ENCODE measurements at regions not wholly inside any gene's neighbourhood (a gene's known extent, or its start where the extent isn't known, plus 50 kb on each side); places are given as distances from the start of the nearest gene placed in this dataset.

DNA sequence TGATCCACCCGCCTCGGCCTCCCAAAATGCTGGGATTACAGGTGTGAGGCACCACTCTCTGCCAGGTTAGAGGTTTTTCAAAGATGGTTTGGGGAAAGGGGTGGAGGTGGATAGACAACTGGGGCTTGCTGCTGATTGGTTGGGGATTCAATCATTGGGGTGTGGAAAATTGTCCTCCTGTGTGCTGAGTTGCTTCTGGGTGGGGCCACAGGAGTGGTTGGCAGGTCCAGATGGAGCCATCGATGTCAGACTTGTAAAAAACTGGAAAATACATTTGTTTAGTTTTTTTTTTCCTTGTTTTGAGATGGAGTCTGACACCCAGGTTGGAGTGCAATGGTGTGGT is 61.9 kb upstream of the CLINT1 start:
- Histone ChIP-seq H2AFZ (ENCODE audit: low read length) (no peak overlapping the region), H3K9me3 (ENCODE audit: control insufficient read depth, insufficient read depth, low read depth, low read length) (no peaks in the 10 kb centered on the region), H3K27ac (ENCODE audit: insufficient read depth, low read length) (no peak overlapping the region), H3K4me1 (ENCODE audit: control insufficient read depth, extremely low read depth, insufficient read depth, low read length) (no peaks in the 10 kb centered on the region), H3K4me3 (replicated peaks in 1 of 4; ENCODE audit: control extremely low read depth in 1 of 4, insufficient read depth in 1 of 4, low read depth in 3 of 4, low read length in 4 of 4) (no peak overlapping the region), H3K4me2 (ENCODE audit: extremely low read depth, insufficient read depth, low read length) (no peak overlapping the region), H4K20me1 (ENCODE audit: control insufficient read depth, extremely low read depth, insufficient read depth, low read length) (no peaks in the 10 kb centered on the region), H3K9ac (ENCODE audit: insufficient read depth, low read length) (no peak overlapping the region), H3K36me3 (ENCODE audit: control insufficient read depth, insufficient read depth, low read length) (no peaks in the 10 kb centered on the region), H3K79me2 (ENCODE audit: control insufficient read depth, insufficient read depth, low read length) (no peaks in the 10 kb centered on the region), H3K27me3 (ENCODE audit: control insufficient read depth, insufficient read depth, low read length) (no peaks in the 10 kb centered on the region)
- no peak for TF ChIP-seq EZH2 (IDR thresholded peaks at IDR 0.05; ENCODE audit: low read length, missing control alignments)
- TF ChIP-seq, protein P1, sequence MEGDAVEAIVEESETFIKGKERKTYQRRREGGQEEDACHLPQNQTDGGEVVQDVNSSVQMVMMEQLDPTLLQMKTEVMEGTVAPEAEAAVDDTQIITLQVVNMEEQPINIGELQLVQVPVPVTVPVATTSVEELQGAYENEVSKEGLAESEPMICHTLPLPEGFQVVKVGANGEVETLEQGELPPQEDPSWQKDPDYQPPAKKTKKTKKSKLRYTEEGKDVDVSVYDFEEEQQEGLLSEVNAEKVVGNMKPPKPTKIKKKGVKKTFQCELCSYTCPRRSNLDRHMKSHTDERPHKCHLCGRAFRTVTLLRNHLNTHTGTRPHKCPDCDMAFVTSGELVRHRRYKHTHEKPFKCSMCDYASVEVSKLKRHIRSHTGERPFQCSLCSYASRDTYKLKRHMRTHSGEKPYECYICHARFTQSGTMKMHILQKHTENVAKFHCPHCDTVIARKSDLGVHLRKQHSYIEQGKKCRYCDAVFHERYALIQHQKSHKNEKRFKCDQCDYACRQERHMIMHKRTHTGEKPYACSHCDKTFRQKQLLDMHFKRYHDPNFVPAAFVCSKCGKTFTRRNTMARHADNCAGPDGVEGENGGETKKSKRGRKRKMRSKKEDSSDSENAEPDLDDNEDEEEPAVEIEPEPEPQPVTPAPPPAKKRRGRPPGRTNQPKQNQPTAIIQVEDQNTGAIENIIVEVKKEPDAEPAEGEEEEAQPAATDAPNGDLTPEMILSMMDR (conservative IDR thresholded peaks at IDR 0.05 in 1 of 2, IDR thresholded peaks at IDR 0.05 in 1 of 2; ENCODE audit: low read depth in 1 of 2, low read length in 2 of 2), result no peak
- DNase-seq (ENCODE audit: low read depth in 2 of 2), result no peak

DNA sequence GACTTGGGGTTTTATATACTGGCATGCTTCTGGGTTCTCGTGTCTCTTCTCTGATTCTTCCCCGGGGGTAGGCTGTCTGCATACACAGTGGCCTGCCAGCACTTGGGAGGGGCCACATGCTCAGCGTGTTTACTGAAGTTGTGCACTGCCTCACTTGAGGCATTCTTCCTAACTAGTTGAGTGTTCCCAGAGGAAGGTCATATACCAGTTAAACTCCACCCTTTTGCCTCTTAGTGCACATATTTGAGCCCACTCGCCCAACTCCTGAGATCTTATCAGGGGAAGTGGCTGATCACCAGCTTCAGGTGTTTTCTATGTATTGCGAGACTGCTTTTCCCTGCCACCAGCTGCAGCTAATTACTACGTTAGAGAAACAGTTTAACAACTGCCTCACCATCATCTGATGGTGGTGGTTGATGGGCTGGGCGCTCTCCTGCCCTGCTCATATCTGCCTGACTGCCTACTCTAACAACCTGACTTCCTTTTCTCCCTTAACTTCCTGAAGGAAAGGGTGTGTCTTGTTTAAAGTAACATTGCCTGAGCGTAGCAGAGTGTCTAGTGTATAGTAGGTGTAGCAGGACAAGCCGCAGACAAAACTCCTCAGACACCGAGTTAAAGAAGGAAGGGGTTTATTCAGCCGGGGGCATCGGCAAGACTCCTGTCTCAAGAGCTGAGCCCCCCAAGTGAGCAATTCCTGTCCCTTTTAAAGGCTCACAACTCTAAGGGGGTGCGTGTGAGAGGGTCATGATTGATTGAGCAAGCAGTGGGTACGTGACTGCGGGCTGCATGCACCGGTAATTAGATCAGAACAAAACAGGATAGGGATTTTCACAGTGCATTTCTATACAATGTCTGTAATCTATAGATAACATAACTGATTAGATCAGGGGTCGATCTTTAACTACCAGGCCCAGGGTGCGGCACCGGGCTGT is 60.1 kb upstream of the CLINT1 start:
- Histone ChIP-seq H3K36me3 (ENCODE audit: control insufficient read depth, insufficient read depth, low read length) (no peaks in the 10 kb centered on the region), H3K79me2 (ENCODE audit: control insufficient read depth, insufficient read depth, low read length) (no peaks in the 10 kb centered on the region), H3K4me1 (ENCODE audit: control insufficient read depth, extremely low read depth, insufficient read depth, low read length) (no peaks in the 10 kb centered on the region), H4K20me1 (ENCODE audit: control insufficient read depth, extremely low read depth, insufficient read depth, low read length) (no peaks in the 10 kb centered on the region), H3K27me3 (ENCODE audit: control insufficient read depth, insufficient read depth, low read length) (no peaks in the 10 kb centered on the region), H3K27ac (ENCODE audit: insufficient read depth, low read length) (no peak overlapping the region), H3K4me2 (ENCODE audit: extremely low read depth, insufficient read depth, low read length) (no peak overlapping the region), H2AFZ (ENCODE audit: low read length) (no peak overlapping the region), H3K9ac (ENCODE audit: insufficient read depth, low read length) (no peak overlapping the region), H3K4me3 (replicated peaks in 1 of 4; ENCODE audit: control extremely low read depth in 1 of 4, insufficient read depth in 1 of 4, low read depth in 3 of 4, low read length in 4 of 4) (no peak overlapping the region), H3K9me3 (ENCODE audit: control insufficient read depth, insufficient read depth, low read depth, low read length) (no peaks in the 10 kb centered on the region)
- TF ChIP-seq, protein P1 (conservative IDR thresholded peaks at IDR 0.05 in 1 of 2, IDR thresholded peaks at IDR 0.05 in 1 of 2; ENCODE audit: low read depth in 1 of 2, low read length in 2 of 2), result no peak
- TF ChIP-seq EZH2 (IDR thresholded peaks at IDR 0.05; ENCODE audit: low read length, missing control alignments), result no peak
- DNase-seq (ENCODE audit: low read depth in 2 of 2), result peak in 1 of 2 donors; percentile 14

DNA sequence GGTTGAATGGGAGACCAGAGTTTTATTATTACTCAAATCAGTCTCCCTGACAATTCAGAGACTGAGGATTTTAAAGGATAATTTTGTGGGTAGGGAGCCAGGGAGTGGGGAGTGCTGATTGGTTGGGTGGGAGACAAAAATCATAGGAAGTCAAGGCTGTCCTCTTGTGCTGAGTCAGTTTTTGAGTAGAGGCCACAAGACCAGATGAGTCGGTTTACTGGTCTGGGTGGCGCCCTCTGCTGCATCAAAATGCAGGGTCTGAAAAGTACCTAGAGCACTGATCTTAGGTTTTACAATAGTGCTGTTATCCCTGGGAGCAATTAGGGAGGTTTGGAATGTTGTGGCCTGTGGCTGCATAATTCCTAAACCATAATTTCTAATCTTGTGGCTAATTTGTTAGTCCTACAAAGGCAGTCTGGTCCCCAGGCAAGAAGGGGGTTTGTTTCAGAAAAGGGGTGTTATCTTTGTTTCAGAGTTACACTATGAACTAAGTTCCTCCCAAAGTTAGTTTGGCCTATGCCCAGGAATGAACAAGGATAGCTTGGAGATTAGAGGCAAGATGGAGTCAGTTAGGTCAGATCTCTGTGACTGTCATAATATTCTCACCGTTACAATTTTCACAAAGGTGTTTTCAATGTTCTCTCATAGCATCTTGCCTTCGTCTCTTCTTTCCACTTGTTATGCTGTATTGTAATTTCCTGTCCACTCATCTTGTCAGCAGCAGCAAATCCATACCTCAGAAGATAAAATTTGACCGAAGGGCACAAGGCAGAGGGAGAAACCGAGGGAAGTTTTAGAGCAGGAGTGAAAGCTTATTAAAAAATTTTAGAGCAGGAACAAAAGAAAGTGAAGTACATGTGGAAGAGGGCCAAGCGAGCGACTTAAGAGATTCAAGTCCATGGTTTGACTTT is 59.2 kb upstream of the CLINT1 start:
- Histone ChIP-seq H3K79me2 (ENCODE audit: control insufficient read depth, insufficient read depth, low read length) (no peaks in the 10 kb centered on the region), H3K9ac (ENCODE audit: insufficient read depth, low read length) (no peak overlapping the region), H3K4me1 (ENCODE audit: control insufficient read depth, extremely low read depth, insufficient read depth, low read length) (no peaks in the 10 kb centered on the region), H2AFZ (ENCODE audit: low read length) (no peak overlapping the region), H3K27ac (ENCODE audit: insufficient read depth, low read length) (no peak overlapping the region), H3K4me3 (replicated peaks in 1 of 4; ENCODE audit: control extremely low read depth in 1 of 4, insufficient read depth in 1 of 4, low read depth in 3 of 4, low read length in 4 of 4) (no peak overlapping the region), H3K9me3 (ENCODE audit: control insufficient read depth, insufficient read depth, low read depth, low read length) (no peaks in the 10 kb centered on the region), H3K4me2 (ENCODE audit: extremely low read depth, insufficient read depth, low read length) (no peak overlapping the region), H4K20me1 (ENCODE audit: control insufficient read depth, extremely low read depth, insufficient read depth, low read length) (no peaks in the 10 kb centered on the region), H3K27me3 (ENCODE audit: control insufficient read depth, insufficient read depth, low read length) (no peaks in the 10 kb centered on the region), H3K36me3 (ENCODE audit: control insufficient read depth, insufficient read depth, low read length) (no peaks in the 10 kb centered on the region)
- TF ChIP-seq EZH2 (IDR thresholded peaks at IDR 0.05; ENCODE audit: low read length, missing control alignments), result no peak
- TF ChIP-seq, protein P1 (conservative IDR thresholded peaks at IDR 0.05 in 1 of 2, IDR thresholded peaks at IDR 0.05 in 1 of 2; ENCODE audit: low read depth in 1 of 2, low read length in 2 of 2), result peak; percentile 48 to 57
- DNase-seq (ENCODE audit: low read depth in 2 of 2), result peak; percentile 73 to 83
